ENCODE measurements at regions not wholly inside any gene's neighbourhood (a gene's known extent, or its start where the extent isn't known, plus 50 kb on each side); places are given as distances from the start of the nearest gene placed in this dataset.
A peak's percentile ranks its signal among the peaks of the same experiment; 100 is the strongest.
"Not testable (repeated sequence)": the region's sequence is repeated elsewhere in the genome, so short reads cannot be mapped to it uniquely, and the experiment has no call there.

- no peak for FAIRE-seq
These were observed 216.9 kb downstream of the CENPC start for GRCh38 chr4:67328393-67328792.

- FAIRE-seq, result no peak
These were observed 217.4 kb downstream of the CENPC start for GRCh38 chr4:67328018-67328278.

GRCh38 chr4:67327245-67328017 lies 217.9 kb downstream of the CENPC start:
- FAIRE-seq, result peak; percentile 65

GRCh38 chr4:67325791-67326190 lies 219.5 kb downstream of the CENPC start:
- no peak for FAIRE-seq

- no peak for FAIRE-seq
These were observed 224.7 kb downstream of the CENPC start for GRCh38 chr4:67320645-67321044.

- not testable (repeated sequence) for FAIRE-seq
These were observed 225.7 kb downstream of the CENPC start for GRCh38 chr4:67319607-67320006.

GRCh38 chr4:67300497-67301185 lies 244.7 kb downstream of the CENPC start:
- not testable (repeated sequence) for FAIRE-seq

- no peak for FAIRE-seq
These were observed 252.7 kb downstream of the CENPC start for GRCh38 chr4:67292636-67293035.

- no peak for FAIRE-seq
These were observed 253.3 kb downstream of the CENPC start for GRCh38 chr4:67292045-67292444.

GRCh38 chr4:67291644-67292043 lies 253.7 kb downstream of the CENPC start:
- no peak for FAIRE-seq

GRCh38 chr4:67288964-67289363 lies 256.3 kb downstream of the CENPC start:
- no peak for FAIRE-seq

GRCh38 chr4:67286724-67287123 lies 258.6 kb downstream of the CENPC start:
- no peak for FAIRE-seq

- no peak for FAIRE-seq
These were observed 262.6 kb downstream of the CENPC start for GRCh38 chr4:67282749-67283148.

GRCh38 chr4:67275179-67275750 lies 270.0 kb downstream of the CENPC start:
- FAIRE-seq, result no peak

- not testable (repeated sequence) for FAIRE-seq
These were observed 270.6 kb downstream of the CENPC start for GRCh38 chr4:67274671-67275070.

GRCh38 chr4:67273666-67274065 lies 271.6 kb downstream of the CENPC start:
- no peak for FAIRE-seq

GRCh38 chr4:67261971-67262370 lies 283.3 kb downstream of the CENPC start:
- FAIRE-seq, result no peak

- no peak for FAIRE-seq
These were observed 288.8 kb downstream of the CENPC start for GRCh38 chr4:67256388-67257043.

GRCh38 chr4:67250131-67250896 lies 295.0 kb downstream of the CENPC start:
- no peak for FAIRE-seq

- FAIRE-seq, result no peak
These were observed 308.5 kb downstream of the CENPC start for GRCh38 chr4:67236788-67237187.

- FAIRE-seq, result no peak
These were observed 309.0 kb downstream of the CENPC start for GRCh38 chr4:67236318-67236717.

- no peak for FAIRE-seq
These were observed 311.0 kb downstream of the CENPC start for GRCh38 chr4:67234296-67234695.

GRCh38 chr4:67229148-67229547 lies 316.2 kb downstream of the CENPC start:
- no peak for FAIRE-seq
